HG03025 (cell line): ENCODE measurements at regions not wholly inside any gene's neighbourhood (a gene's known extent, or its start where the extent isn't known, plus 50 kb on each side); places are given as distances from the start of the nearest gene placed in this dataset.
"Not testable (repeated sequence)": the region's sequence is repeated elsewhere in the genome, so short reads cannot be mapped to it uniquely, and the experiment has no call there.

Experiments used
- ATAC-seq: cut with Tn5 transposase; IDR thresholded peaks from one replicate; pipeline ENCODE4 v1.9.1; 2021; ENCODE audit warnings: mild to moderate bottlenecking, moderate library complexity; ENCODE audit not compliant: unreplicated experiment, low FRiP score

DNA sequence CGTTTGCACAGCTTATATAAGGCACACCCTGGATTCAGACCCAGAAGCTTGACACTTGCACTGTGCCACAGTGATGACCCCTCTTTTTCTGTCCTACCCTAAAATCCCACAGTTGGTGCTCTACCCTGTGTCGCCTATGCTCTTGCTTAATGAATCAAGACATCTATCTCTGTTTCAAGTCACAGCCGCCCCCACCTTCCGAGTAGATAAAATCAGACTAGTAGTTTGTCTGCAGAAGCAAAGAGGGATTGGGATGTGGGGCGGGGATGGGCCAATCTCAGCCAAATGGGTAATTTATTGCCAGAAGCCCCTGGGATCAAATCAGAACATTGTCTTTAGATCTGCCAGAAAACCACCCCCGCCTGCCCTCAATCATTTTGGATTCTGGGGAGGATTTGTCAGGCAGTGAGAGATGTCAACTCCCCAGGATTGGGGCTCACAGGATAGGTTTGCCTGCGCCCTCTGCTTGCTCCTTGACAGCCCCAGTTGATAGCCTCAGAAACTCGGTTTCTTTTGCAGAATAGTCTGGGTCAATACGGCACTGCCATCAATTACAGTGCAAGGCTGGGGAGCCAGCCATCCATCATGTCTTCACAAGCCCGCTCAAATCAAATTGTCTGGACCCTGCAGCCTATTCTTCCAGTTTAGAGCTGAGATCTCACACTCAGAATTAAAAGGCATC lies 520.8 kb downstream of the GRIN2A start:
- ATAC-seq = no peak

DNA sequence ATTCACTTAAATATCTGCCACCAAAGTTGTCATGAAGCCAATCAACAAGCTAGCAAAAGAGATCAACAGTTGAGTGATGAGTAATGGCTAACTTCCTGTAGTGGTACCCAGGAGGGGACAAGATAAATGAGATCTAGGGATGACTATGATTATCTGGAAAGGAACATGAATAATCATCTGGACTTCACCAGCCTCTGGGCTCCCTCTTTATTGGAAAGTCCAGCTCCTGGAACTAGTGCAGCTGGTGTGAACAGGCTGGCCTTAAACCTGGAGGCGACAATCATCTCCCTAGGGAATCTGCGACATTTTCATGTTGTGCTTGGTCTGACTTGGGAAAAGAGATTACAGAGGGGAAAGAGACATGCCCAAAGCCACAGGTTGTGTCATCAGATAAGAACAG lies 518.6 kb downstream of the GRIN2A start:
- ATAC-seq = no peak

DNA sequence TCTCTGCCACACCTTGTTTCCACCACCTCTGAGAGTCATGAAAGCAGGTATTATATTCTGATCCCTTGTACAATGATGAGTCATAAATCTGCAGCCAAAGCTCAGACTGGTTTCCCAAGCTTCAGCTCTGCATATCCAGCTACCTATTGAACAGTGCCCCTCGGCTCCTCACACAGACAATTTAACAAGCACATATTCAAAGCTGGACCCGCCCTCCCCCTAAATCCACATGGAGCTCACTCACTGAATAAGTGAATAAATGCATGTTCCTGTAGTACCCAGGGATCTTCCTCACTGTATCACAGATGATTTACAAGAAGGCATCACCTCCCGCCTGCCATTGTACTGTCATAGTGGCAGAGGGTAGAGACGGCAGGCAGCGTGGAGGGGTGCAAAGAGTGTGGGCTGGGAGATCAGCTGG lies 516.4 kb downstream of the GRIN2A start:
- ATAC-seq = no peak

DNA sequence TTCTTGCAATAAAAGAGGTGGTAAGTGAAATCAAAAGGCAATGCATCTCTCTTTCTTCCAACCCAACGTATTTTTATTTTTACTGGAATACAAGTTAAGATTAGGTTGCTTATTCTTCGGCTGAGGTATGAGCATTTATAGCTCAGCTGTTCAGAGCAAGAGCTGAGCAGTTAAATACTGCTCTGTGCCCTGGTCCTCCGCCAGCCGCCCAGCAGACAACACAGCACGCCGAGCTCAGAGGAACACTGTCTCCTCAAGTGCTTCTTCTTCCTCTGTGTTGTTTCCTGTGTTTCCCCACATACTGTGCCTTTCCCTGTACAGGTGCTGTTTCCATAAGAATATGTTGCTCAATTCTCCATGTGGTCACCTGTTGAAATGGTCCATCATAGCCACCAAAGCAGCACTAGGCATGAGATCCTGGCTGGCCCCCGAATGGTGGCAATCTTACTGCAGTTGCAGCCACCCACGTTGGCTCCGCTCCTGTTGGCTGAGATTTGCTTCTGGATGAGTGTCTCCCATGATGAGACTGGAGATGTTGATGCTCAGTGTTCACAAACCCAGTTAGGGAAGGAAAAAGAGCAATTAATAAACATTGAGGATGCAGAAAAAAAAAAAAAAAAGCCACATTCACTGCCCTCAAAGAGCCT lies 515.3 kb downstream of the GRIN2A start:
- ATAC-seq = no peak

DNA sequence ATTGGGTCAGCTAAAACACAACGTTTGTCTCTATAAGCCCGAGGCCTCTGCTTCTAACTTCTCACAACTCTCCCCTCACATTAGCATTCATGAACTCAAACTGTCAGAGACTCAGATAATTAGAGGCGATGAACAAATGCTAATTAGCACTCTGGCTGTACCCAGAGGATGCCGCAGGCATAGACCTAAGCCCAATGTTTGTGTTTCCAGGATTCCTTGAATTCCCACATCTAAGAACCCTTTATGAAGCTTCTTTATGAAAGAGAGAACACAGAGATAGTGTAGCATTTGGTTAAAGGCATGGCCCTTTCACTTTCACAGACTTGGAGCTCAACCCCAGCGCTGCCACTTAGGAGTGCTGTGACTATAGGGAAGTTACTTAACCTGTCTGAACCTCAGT lies 512.2 kb downstream of the GRIN2A start:
- no peak for ATAC-seq

DNA sequence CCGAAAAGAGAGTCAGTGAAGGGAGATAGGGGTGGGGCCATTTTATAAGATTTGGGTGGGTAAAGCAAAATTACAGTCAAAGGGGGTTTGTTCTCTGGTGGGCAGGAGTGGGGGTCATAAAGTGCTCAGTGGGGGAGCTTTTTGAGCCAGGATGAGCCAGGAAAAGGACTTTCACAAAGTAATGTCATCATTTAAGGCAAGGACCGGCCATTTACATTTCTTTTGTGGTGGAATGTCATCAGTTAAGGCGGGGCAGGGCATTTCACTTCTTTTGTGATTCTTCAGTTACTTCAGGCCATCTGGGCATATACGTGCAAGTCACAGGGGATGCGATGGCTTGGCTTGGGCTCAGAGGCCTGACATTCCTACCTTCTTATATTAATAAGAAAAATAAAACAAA lies 511.6 kb downstream of the GRIN2A start:
- ATAC-seq = not testable (repeated sequence)

DNA sequence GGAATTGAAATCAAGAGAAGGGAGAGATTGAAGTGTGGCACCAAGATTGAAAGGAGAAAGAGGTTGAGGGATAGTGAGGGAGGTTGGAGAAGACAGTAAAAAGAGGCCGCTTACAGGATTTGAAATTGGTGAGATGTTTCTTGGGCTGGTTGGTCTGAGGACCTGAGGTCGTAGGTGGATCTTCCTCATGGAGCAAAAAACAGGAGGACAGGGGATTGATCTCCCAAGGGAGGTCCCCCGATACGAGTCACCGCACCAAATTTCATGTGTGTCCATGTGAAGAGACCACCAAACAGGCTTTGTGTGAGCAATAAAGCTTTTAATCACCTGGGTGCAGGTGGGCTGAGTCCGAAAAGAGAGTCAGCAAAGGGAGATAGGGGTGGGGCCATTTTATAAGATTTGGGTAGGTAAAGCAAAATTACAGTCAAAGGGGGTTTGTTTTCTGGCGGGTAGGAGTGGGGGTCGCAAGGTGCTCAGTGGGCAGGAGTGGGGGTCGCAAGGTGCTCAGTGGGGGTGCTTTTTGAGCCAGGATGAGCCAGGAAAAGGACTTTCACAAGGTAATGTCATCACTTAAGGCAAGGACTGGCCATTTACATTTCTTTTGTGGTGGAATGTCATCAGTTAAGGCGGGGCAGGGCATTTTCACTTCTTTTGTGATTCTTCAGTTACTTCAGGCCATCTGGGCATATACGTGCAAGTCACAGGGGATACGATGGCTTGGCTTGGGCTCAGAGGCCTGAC lies 505.5 kb downstream of the GRIN2A start:
- not testable (repeated sequence) for ATAC-seq

DNA sequence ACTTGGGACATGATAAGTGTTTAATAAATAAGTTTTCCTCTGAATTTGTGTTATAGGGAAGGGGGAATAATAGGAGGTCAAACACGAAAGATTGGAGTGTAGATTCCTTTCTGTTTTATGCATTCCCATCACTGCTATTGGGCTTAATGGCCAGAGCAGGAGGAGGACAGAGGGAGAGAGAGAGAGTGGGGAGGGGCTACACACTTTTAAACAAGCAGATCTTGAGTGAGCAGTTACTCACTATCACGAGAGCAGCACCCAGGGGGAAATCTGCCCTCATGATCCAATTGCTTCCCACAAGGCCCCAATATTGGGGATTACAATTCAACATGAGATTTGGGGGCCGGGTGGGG lies 505.0 kb downstream of the GRIN2A start:
- ATAC-seq = no peak

DNA sequence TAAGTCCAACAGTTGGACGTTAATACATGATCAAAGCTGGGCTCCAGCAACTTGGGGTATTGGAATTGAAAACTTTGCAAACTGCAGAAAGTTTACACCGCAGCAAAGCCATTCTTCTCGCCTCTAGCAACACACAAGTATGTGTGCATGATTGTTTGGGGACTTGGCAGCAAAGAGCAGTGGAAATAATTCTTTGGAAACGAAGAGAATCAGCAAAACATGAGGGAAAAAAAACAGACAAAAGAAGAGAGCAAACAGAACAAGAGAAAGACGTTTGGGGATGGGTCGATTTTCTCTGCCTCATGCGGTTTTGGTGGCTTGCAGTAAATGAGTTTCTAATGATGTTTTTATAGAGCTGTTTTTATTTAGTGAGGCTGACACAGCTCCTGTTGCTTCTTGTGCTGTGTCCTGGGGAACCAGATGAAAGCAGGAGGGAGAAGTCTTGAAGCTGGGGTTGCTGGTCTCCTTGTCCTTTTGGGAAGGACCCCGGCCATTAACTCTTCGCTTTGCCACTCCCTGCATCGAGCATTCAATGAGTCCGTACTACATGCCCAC lies 502.9 kb downstream of the GRIN2A start:
- ATAC-seq = no peak

DNA sequence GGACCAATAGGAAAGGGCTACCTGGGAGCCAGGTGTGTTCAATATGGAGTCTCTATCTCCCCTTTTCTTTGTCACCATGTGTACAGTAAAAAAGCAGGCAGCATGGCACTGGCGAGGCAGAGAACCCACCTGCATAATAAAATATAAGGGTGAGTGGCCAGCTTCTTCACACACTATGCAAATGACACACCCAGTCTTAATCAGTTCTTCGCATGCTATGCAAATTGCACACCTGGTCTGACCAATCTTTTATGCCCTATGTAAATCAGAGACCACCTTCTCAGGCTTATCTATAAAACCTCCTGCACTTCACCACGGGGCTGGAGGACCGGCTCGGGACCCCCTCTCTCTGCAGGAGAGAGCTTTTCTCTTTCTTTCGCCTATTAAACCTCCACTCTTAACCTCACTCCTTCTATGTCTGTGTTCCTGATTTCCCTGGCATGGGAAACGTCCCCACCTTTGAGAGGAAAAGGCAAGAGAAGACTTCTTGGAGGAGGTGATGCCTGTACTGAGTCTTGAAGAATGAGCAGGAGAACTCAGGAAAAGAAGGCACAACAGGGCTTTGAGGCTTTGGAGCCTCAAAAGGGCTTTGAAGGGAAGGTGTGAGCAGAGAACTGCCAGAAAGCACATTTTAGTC lies 502.1 kb downstream of the GRIN2A start:
- no peak for ATAC-seq

DNA sequence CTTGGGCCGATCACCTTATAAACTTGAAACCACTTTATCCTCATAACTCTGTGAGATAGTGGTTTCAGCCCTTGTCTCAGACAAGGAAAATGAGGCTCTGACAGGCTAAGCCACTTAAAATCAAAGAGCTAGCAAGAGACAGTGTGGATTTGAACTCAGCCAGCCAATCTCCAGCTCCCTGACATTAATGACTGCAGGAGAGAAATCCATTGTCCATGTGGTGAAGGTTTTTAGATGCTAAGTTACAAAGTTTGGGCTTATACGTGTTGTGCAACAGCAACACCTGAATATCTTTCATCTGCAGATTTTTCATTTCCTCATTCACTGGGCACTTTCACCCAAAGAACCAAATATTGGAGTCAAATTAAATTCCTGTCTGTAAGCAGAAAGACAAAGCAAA lies 501.3 kb downstream of the GRIN2A start:
- ATAC-seq = no peak

DNA sequence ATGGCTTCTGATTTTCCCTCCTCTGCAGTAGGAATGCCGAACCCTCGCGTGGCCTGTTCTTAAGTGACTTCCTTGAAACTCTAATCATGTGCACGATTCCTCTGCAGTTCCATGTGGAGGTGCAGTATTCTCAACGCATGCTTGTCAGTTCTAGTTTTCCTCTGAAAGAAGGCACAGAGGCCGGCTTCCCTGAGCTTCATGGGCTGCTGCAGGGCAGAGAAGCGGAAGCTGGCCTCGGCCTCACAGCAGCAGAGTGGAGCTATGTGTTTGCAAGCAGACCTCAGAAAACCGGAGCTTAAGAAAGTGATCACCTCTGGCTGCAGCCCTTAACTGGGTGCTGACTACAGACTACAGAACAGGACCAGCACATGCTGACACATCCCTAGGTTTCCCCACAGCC lies 500.7 kb downstream of the GRIN2A start:
- no peak for ATAC-seq

DNA sequence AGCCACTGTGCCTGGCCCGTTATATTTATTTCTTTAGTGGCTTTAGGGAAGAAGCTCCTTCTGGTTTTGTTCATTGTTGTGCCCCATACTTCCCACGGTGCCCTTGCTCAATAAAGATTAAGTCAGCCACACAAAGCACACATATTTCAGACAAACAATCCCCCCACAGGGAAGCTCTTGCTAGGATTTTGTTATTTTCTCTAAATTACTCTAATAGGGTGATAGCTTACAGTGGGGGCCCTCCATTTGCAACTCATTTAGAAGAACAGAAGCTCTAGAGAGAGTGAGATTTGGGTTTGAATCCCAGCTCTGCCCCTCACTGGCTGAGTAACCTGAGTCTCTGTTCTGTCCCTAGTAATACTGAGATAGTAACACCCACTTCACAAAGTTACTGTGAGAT lies 499.9 kb downstream of the GRIN2A start:
- no peak for ATAC-seq

DNA sequence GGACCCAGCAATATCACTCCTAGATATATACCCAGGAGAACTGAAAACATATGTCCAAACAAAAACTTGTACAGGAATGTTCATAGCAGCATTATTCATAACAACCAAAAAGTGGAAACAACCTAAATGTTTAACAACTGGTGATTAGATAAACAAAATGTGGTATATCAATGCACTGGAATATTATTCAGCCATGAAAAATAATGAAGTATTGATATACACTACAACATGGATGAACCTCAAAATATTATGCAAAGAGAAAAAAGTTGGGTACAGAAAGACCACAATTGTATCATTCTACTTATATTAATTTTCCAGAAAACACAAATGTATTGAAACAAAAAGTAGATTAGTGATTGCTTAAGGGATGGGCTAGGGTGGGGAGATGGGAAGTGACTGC lies 498.6 kb downstream of the GRIN2A start:
- ATAC-seq = no peak

DNA sequence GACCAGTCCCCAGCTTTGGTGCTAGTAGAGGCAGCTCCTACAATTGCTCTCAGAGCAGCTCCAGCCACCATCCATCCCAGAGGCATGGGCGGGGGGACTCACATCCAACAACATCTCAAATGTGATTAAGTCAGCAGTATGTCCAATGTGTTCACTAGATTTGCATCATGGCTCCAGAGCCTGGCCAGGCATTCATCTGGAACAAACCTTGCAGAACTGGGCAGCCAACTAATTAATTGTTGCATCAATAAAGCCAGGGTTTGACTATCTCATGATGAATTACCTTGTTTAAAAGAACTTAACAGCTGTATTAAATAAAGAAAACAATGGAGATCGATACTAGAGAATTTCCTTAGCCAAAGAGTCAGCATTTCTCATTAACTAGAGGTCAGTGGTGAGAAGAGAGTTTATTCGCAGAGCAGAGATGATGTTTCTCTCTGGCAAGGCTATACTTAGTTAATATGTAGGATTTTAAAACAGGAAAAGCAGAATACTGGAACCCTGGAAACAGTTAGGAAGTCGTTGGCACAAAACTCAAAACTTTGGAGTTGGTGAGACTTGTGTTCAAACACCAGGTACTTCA lies 494.4 kb downstream of the GRIN2A start:
- no peak for ATAC-seq

DNA sequence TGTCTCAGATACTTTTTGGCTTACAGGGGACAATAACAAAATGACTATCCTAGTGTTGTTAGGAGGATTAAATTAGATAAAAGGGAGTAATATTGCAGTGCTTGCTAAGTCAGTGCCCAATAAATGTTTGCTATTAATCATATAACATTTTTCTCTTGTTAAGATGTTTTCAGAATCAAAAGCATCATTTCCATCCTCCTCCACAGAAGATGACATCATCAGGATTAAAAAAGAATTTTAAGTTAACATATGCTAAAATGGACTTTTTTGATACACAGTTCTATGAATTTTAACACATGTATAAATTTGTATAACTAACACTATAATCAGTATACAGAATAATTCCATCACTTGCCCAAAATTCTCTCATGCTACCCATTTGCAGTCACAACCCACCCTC lies 492.6 kb downstream of the GRIN2A start:
- no peak for ATAC-seq

DNA sequence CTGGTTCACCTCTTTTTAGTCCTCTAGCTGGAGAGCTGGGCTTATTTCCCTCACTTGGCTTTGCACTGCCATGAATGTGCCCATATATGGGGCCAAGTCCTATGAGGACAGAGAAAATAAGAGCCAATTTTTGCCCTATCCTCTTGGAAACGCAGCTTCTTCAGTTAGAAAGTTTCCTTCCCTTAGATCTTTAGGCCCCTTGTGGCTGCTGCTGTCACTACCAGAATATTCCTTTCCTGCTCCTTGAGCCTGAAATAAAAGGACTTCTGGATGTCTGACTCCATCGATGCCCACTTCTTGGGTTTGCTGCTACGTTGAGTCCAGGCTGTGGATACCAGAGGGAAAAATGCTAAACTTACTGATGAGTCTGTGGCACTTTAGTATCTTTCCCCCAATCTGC lies 487.1 kb downstream of the GRIN2A start:
- ATAC-seq = no peak
